Stromal cell of bone marrow (primary cell): ENCODE measurements at regions not wholly inside any gene's neighbourhood (a gene's known extent, or its start where the extent isn't known, plus 50 kb on each side); places are given as distances from the start of the nearest gene placed in this dataset.

Experiments
- DNase-seq: peaks from one replicate; pipeline ENCODE4 v3.0.0-alpha.2; 2012; ENCODE audit warnings: low read depth

DNA sequence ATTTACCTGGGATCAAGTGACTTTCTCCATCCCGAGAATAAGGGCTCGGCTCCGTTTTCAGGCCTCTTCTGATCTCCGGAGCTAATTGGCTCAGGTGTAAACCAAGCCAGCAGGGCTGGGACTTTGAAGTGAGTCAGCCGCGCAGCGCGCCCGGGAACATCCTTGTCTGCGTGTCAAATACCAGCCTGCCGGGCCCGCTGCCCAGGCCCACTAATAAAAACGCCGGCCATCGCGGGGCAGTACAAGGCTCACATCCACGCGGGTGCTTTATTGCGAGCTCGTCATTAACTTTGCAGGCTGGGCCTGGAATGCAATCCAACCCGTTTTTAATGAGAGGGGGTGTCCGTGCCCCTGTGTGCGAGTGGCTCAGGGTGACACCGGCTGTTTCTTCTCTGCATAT lies 416.8 kb downstream of the IRX2 start:
- no peak for DNase-seq

GRCh38 chr5:2333291-2333690 lies 418.2 kb downstream of the IRX2 start:
- DNase-seq, result no peak

DNA sequence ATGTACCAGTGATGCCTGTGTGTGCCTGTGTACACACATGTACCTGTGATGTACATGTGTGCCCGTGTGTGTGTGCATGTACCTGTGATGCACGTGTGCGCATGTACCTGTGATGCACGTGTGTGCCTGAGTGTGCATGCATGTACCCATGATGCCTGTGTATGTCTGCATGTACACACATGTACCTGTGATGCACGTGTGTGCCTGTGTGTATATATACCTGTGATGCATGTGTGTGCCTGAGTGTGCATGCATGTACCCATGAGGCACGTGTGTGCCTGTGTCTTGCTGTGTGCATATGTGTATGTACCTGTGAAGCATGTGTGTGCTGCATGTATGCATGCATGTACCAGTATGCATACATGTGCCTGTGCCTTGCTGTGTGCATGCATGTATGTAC lies 419.0 kb downstream of the IRX2 start:
- DNase-seq, result no peak

- no peak for DNase-seq
These were observed 420.9 kb downstream of the IRX2 start for GRCh38 chr5:2330325-2331130.

GRCh38 chr5:2329741-2330140 lies 421.7 kb downstream of the IRX2 start:
- DNase-seq, result no peak

- DNase-seq, result no peak
These were observed 424.9 kb downstream of the IRX2 start for GRCh38 chr5:2326601-2327000.

DNA sequence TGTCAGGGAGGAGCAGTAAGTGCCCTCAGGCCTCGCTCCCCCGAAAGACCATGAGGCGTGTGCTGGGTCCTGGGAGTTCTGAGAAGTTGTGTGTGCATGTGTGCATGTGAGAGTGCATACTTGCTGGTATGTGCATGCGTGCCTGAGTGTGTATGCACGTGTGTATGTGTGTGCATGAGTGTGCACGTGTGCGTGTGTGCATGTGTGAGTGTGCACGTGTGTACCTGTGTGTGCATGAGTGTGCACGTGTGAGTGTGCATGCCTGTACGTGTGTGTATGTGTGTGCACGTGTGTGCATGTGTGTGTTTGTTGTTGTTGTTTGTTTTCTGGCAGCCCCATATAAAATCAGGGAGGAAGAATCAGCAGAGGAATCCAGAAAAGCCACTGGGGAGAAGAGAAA lies 426.7 kb downstream of the IRX2 start:
- DNase-seq, result no peak

DNA sequence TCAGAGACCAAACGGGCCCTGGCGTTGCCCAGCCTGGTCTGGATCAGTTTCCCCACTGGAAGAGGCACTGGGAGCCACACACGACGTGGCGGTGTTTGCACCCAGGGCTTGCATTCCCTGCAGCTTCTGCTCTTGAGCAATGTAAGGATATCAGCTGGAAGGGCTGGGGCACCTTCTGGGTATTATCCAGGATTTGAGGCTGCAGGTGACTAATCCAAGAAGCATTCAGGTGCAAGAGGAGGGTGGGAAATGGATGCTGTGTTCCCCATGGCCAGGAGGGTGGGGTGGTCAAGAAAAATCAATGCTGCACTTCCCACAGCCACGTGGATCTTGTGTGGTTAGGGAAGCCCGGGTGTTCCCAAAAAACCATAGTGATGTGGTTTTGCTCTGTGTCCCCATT lies 430.9 kb downstream of the IRX2 start:
- no peak for DNase-seq

GRCh38 chr5:2317540-2317939 lies 433.9 kb downstream of the IRX2 start:
- DNase-seq, result no peak

DNA sequence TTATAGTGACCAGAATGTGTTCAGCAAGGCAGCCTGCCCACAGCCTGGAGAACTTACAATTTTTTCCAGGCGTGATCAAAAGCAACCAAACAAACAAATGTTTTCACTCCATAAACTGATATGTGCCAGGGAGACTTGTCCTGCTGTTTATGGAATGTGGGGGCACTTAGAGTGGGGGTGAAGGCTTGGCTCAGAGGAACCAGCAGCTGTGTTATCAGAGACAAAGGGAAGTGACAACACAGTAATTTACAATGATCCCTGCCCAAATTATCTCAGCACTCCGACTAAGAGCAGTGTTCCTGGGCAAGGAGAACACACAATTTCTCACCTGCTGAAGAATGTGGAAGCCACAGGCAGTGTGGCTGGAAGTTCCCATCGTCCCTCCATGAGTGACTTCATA lies 429.1 kb upstream of the IRX4 start:
- no peak for DNase-seq

GRCh38 chr5:2310946-2311345 lies 428.2 kb upstream of the IRX4 start:
- no peak for DNase-seq

- no peak for DNase-seq
These were observed 424.9 kb upstream of the IRX4 start for GRCh38 chr5:2307631-2308030.

GRCh38 chr5:2306711-2307110 lies 424.0 kb upstream of the IRX4 start:
- no peak for DNase-seq

DNA sequence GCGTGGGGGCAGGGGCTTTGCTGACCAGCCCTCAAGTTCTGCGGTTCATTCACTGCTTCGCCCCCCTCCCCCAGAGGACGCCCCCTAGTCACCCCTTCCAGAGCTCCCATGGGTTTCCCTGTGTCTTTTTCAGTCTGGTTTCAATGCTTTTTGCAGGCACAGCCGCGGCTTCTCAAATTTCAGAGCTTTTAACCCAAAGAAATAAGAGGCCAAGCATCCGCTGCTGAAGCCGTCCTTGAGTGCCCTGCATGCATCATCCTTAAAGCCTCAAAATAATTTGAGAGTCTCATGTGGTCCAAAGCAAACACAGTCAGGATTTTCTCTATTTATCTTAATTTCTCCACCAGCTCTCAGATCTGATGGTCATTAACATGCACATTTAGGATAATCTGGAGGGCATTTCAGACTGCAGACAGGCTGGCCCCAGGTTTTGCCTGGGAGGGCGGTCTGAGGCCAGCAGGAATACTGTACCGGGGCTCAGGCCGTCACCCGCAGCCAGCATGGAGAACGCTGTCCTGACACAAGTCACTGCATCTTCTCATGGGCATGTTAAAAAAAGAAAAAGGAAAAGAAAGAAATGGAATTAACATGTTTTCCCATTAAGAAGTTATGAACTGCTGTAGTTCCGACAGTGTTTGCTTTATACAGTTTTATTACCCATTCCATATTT lies 420.8 kb upstream of the IRX4 start:
- no peak for DNase-seq

GRCh38 chr5:2302169-2302568 lies 419.4 kb upstream of the IRX4 start:
- DNase-seq, result no peak

DNA sequence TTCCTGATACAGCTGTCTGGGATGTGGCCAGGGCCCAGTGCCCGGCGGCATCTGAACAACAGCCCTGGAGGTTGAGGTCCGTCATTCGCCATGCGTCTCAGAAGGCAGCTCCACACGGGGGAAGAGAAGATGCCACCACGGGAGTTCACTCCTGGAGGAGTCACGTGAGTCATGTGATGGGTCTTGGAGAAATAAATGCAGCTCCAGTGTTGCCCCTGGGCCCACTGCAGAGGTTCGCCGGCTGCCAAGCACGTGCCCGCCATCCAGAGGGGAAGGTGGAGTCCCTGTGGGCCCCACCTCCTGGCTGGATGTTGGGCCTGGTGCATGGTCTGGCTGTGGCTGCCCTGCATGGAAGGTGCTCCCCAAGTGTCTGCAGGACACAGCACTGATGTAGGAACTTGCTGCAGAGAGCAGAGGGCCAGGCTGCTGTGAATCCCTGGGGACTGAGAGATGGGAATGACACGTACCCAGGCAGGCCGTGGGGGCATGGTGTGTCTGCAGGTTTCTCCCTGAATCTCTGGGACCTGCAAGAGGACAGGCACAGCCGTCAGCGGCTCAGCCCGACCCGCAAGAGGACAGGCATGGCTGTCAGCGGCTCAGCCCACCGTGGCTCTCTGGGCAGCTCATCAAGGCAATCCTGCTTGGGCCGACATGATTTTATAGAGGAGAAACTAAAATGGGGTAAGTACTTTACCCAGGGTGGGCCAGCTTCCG lies 418.3 kb upstream of the IRX4 start:
- no peak for DNase-seq

DNA sequence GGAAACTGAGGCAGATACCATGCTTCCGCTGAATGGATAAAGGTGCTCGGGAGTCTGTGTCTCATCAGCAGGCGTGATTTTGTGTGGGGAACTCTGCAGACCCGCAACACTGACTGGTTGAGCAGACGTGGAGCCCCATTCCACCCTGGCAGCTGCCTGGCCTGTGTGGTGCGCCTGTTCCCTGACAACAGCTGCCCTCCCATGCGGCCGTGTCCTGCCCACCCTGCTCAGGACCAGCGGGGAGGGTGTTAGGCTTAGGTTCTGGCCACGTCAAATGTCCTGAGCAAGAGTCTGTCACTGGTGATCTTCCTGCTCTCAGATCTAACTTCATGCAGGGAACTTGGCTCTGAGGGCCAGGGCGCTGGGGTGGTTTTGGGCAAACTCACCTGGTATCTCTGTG lies 417.7 kb upstream of the IRX4 start:
- DNase-seq, result no peak

DNA sequence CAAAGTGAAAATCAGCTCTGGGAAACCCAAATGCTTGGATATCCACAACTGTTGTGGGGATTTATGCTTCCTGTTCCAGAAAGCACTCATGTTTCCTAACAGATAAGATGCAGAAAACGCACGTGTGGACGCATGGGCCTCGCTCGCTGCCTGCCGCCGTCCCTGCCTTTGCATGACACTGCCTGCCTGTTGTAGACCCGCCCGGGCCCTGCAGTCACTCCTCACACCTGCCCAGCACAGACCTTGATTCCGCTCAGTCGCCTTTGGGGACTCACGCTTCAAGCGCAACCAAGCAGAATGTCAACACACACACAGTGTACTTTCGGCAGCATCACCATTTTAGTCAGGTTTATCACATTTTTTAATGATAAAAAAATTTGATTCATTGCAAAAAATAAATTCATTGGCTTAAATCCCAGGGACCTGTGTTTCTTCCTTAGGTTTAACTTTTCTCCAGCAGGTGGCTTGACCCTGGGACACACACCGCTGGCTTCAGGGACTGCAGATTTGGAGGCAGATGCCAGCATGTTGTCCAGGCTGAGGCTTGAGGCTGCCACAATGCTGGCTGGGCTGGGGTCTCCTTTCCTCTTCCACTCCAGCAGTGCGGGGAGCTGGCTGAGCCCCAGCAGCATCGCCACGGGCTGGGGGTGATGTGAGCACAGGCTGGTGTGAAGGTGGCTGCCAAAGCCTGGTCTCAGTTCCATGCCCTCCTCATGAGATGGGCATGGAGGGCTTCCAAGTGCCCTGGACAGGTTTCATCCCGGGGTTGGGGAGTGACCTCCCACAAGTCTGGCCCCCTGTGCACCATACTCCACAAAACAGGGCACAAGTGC lies 416.9 kb upstream of the IRX4 start:
- no peak for DNase-seq

DNA sequence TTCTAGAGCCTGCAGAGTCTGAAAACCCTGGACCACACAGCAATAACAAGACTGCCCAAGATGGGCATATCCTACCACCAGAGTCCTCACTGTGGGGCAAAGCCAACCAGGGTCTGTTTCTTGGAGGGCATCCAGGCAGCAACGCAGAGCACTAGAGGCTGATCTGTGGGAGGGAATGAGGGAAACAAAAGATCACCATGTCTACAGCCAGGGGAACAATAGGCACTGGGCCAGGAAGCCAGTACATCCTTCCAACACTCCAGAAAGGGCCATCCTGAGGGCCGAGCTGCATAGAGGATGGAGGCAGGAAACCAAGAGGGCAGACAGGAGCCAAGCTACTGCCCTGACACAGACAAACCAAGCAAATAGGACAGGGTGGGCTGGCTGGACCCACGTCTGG lies 416.1 kb upstream of the IRX4 start:
- DNase-seq, result no peak

GRCh38 chr5:2297991-2298390 lies 415.3 kb upstream of the IRX4 start:
- no peak for DNase-seq

- no peak for DNase-seq
These were observed 412.8 kb upstream of the IRX4 start for GRCh38 chr5:2295476-2295875.

- no peak for DNase-seq
These were observed 411.2 kb upstream of the IRX4 start for GRCh38 chr5:2293906-2294305.
